ACHN (cell line): ENCODE measurements at regions not wholly inside any gene's neighbourhood (a gene's known extent, or its start where the extent isn't known, plus 50 kb on each side); places are given as distances from the start of the nearest gene placed in this dataset.
"Not testable (repeated sequence)": the region's sequence is repeated elsewhere in the genome, so short reads cannot be mapped to it uniquely, and the experiment has no call there.

ENCODE experiments used
- DNase-seq: peaks from one replicate; pipeline ENCODE4 v3.0.0-alpha.2; 2015
- in situ Hi-C: cut with HindIII; loops from 2 replicates; pipeline ENCODE4 v1.10.0; 2017; ENCODE audit warnings: low sequenced_read_pairs, low pct_ligation_motif_present, low pct_unique_long_range_greater_than_20kb

DNA sequence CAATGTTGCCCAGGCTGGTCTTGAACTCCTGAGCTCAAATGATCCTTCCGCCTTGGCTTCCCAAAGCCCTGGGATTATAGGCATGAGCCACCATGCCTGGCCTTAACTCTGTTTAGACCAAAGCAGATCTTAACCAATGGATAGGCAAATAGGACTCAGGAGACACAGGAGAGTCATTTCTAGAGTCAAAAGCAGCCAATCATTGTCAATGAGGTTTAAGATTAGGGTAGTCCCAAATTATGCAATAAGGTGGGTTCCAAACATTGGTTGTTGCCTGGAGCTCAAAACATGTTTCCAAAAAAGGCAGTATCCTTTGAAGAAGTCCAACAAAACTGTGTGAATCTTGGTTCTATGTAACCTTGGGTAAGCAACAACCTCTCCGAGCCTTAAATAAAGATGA, 95.7 kb upstream of the JARID2 start:
- in situ Hi-C loops = no loop called here

DNA sequence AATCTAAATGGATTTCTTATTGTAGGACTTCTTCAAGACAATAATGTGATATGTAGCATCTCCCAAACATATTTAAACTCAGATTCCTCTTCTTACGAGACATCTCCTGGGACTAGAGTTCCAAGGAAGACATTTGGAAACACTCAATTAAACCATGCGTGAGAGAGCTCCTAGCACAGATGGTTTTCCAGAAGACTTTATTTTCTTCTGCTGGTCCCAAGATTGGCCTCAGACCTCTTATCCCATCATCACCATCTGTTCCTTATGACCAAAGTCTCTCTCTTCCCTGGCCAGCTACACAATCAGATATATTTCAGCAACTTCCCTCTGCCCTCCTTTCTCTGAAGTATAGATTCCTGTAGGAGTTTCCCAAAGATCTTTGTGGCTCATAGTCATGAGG, 93.2 kb upstream of the JARID2 start:
- no peak for DNase-seq
- in situ Hi-C loops = no loop called here

More for the DNA sequence above, 95.7 kb upstream of the JARID2 start:
- DNase-seq = no peak

DNA sequence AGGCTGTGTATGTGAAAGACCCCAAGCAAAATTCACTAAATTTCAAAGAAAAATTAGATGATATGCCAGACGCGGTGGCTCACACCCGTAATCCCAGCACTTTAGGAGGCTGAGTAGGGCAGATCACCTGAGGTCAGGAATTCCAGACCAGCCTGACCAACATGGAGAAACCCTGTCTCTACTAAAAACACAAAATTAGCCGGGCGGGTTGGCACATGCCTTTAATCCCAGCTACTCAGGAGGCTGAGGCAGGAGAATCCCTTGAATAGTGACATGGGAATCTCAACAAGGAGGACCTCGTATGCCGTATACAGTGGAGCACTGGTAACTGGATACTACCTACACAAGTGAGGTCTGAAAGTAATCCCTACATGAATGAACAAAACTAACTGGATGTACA, 92.7 kb upstream of the JARID2 start:
- DNase-seq = no peak
- in situ Hi-C loops = no loop called here

DNA sequence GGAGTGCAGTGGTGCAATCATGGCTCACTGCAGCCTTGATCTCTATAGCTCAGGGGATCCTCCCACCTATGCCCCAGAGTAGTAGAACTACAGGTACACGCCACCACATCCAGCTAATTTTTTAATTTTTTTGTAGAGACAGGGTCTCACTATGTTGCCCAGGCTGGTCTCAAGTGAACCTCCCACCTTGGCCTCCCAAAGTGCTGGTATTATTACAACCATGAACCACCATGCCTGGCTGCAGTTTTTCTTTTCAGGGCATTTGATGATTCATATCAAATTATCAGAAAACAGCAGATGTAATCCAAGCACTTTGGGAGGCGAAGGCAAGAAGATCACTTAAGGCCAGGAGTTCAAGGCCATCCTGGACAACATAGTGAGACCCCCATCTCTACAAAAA, 88.4 kb upstream of the JARID2 start:
- in situ Hi-C loops = no loop called here
- no peak for DNase-seq

DNA sequence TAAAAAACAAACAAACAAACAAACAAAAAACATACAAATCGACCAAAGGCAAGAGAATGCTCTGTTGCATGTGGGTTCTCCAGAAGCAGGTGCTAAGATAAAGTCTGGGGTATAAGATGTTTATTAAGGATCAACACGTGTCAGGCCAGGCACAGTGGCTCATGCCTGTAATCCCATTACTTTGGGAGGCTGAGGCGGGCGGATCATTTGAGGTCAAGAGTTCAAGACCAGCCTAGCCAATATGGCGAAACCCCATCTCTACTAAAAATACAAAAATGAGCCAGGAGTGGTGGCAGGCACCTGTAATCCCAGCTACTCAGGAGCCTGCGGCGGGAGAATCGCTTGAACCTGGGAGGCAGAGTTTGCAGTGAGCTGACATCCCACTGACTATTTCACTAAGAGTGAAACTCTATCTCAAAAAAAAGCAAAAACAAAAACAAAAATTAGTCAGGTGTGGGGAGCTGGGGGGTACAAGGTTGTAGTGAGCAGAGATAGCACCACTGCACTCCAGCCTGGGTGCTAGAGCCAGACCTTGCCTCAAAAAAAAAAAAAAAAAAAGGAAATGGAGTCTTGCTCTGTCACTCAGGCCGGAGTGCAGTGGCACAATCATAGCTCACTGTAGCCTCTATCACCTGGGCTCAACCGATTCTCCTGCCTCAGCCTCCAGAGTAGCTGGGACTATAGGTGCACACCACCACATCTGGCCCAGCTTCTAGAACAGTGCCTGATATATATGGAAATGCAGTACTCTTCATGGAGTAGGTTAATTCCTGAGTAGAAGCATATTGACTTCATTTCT, 86.8 kb upstream of the JARID2 start:
- no peak for DNase-seq
- in situ Hi-C loops = no loop called here

DNA sequence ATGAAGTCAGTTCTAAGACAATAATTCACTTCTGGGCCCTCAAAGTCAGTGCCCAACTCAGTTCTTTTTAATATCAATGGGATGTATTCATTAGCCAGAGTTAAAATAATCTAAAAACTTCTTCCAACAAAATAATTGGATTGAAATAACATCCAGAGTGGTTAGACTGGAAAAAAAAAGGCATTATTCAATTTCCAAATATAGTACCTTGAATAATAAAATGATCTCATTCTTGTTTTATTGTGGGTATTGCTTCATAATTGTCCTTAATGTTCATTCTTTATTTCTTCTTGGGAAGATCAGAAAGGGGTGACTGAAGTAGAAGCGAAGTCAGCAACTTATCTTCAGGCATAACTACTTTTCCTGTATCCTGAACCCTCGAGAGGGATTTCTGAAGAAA, 85.1 kb upstream of the JARID2 start:
- in situ Hi-C loops = no loop called here
- no peak for DNase-seq

DNA sequence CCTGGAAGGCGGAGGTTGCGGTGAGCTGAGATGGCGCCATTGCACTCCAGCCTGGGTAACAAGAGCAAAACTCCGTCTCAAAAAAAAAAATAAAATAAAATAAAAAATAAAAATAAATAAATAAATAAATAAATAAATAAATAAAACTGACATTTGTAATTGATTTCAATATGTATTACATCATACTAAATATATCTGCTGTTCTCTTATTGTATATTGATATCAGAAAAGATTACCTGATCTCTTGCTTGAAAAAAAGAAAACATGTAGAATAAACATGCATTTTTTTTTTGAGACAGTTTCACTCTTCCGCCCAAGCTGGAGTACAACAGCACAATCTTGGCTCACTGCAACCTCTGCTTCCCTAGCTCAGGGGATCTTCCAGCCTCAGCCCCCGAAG, 81.0 kb upstream of the JARID2 start:
- DNase-seq, in situ Hi-C loops: not testable (repeated sequence)

DNA sequence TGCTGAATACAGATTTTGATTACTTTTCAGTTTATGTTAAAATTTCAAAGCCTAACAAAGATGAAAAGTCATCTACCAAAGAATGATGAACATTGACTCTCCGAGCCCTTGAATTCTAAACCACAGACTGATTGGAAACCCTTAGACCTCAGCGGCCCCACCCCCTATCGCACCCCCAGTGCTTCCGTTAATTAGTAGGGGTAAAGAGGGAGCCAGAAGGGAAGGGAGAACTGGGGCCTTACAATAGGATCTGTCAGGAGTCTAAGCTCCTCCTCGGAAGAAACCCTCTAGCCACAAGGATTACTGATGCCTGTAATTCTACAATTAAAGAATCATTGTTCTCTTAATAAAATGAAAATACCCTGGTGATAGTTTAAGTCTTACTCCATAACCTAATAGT, 79.7 kb upstream of the JARID2 start:
- DNase-seq = no peak
- in situ Hi-C loops = no loop called here

DNA sequence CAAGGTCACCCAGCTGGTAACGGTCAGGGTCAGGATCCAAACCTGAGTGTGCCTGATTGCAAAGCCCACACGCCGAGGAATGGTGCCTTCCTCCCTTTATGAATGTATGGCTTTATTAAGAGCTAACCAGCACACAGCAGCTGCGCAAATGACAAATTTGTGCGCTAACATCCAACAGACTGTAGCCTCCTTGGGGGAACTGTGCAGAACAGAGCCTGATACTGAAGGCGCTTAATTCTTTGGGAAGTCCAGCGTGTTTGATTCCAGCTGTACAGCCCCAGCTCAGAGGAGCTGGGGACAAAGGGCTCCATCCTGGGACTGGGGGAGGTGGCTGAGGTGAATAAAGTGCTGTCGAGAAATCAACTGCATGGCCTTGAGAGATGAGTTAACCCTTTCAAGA, 75.7 kb upstream of the JARID2 start:
- in situ Hi-C loops = no loop called here

DNA sequence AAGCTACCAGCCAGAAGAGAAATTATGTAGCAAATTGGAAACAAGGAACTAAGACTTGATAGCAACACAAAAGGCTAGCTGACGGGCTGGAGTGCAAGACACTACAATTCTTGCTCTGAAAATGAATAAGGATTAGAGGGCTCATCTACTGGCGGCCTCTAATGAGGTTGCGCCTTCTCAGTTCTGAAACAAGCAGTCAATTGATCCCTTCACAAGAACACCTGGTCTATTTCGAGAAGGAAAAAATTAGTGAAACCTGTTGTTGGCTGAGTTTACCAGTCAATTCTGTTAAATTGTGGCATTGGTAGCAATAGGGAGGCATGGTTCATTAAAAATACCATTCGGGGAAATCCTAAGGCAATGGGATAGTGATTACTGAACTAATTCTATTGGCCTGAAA, 74.8 kb upstream of the JARID2 start:
- in situ Hi-C loops = no loop called here
- no peak for DNase-seq

More for the DNA sequence above, 75.7 kb upstream of the JARID2 start:
- DNase-seq = no peak

DNA sequence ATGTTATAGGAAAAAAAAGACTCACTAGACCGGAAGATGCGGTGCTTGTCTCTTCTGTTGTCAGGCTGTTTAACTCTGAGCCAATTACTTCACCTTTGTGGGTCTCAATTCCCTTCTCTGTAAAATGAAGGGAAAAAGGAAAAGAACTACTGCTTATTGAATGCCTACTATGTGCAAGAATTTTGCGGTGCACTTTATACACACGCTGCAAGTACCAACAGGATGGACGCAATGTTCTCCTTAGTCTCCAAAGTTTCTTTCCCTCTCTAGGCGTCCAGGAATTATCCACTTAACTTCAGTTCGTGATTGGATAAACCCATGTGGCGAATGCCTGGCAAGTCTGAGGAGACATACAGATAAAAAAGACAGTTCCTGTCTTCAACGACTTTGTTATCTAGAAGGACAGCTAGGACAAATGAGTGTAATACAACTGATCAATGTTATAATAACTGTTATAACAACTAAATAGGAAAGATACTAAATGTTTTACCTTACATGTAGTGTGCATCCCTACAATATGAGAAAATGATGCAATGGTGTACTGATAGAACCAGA, 69.0 kb upstream of the JARID2 start:
- in situ Hi-C loops = no loop called here
- no peak for DNase-seq

DNA sequence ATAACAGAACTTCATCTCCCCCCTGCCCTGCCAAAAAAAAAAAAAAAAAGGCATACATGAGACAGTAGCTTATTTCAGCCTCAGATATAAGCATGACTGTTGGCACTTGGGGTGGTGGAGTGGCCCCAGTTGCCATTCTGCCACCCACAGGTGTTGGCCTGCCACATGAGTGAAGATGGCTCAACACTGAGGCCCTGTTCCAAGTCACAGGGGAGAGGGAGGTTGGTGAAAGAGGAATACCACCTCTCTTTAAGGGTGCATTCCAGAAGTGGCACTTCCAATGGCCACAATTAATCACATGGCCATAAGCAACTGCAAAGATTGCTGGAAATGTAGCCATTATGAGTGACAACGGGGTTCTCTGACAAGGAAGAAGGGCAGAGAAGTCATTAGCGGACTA, 61.9 kb upstream of the JARID2 start:
- in situ Hi-C loops = no loop called here
- DNase-seq = no peak

DNA sequence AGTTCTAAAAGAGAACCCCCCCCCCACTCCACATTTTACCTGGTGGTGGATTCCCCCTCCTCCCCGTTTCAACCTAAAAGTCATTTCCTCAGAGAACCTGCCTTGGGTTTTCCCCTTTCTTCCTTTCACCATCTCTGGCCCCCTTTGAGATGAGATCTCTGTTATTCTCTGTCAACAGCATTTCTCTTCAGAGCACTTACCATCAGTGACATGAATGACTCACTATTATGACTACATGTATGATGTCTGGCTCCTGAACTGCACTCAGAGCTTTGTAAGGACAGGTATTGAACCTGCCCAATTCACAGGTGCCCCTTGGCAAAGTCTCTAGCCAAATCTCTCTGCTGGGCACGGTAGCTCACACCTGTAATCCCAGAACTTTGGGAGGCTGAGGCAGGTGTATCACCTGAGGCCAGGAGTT, 61.4 kb upstream of the JARID2 start:
- DNase-seq = no peak
- in situ Hi-C loops = no loop called here

DNA sequence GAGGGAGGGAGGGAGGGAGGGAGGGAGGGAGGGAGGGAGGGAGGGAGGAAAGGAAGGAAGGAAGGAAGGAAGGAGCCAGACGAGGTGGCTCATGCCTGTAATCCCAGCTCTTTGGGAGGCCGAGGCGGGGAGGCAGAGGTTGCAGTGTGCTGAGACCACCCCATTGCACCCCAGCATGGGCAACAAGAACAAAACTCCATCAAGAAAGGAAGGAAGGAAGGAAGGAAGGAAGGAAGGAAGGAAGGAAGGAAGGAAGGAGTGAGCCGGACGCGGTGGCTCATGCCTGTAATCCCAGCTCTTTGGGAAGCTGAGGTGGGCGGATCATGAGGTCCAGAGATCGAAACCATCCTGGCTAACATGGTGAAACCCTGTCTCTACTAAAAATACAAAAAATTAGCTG, 60.8 kb upstream of the JARID2 start:
- in situ Hi-C loops, DNase-seq: not testable (repeated sequence)

DNA sequence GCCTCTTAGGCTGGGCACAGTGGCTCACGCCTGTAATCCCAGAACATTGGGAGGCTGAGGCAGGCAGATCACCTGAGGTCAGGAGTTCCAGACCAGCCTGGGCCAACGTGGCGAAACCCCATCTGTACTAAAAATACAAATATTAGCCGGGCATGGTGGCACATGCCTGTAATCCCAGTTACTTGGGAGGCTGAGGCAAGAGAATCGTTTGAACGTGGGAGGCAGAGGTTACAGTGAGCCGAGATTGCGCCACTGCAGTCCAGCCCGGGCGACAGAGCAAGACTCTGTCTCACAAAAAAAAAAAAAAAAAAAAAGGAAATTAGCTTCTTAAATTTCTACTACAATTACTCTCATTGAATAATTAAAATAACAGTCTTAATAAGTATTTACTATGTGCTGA, 52.4 kb upstream of the JARID2 start:
- in situ Hi-C loops, DNase-seq: not testable (repeated sequence)

DNA sequence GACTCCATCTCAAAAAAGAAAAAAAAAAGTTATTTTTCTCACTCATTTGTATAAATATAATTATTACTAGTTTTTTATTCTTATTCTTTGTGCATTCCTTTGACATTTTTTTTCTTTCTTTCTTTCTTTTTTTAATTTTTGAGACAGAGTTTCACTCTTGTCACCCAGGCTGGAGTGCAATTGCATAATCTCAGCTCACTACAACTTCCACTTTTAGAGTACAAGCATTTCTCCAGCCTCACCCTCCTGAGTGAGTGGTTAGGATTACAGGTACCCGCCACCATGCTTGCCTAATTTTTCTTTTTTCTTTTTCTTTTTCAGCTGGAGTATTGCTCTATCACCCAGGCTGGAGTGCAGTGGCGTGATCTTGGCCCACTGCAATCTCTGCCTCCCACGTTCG, 51.4 kb upstream of the JARID2 start:
- DNase-seq = no peak
- in situ Hi-C loops = no loop called here
